ES-I3 (cell line): ENCODE measurements at regions not wholly inside any gene's neighbourhood (a gene's known extent, or its start where the extent isn't known, plus 50 kb on each side); places are given as distances from the start of the nearest gene placed in this dataset.

Source experiments
- H3K36me3 ChIP-seq: 2 replicates; pipeline ENCODE4 v1.6.1; 2013; ENCODE audit warnings: mild to moderate bottlenecking, low read length, control low read depth, moderate library complexity; ENCODE audit not compliant: insufficient read depth
- H3K4me1 ChIP-seq: 2 replicates; pipeline ENCODE4 v1.6.1; 2013; ENCODE audit warnings: mild to moderate bottlenecking, control low read depth, low read length; ENCODE audit not compliant: insufficient read depth
- H3K9ac ChIP-seq: 2 replicates; pipeline ENCODE4 v1.6.1; 2013; ENCODE audit warnings: low read depth, mild to moderate bottlenecking, low read length, moderate library complexity
- H3K9me3 ChIP-seq: 2 replicates; pipeline ENCODE4 v1.6.1; 2013; ENCODE audit warnings: mild to moderate bottlenecking, low read length, moderate library complexity; ENCODE audit not compliant: control insufficient read depth, insufficient read depth

GRCh38 chr11:38274031-38274430, 1676.0 kb upstream of the RAG2 start:
- no peak overlapping the region for H3K9ac ChIP-seq
- H3K9me3 ChIP-seq = no peaks in the 10 kb centered on the region
- H3K4me1 ChIP-seq = no peaks in the 10 kb centered on the region
- H3K36me3 ChIP-seq = no peaks in the 10 kb centered on the region

- no peaks in the 10 kb centered on the region for H3K4me1 ChIP-seq
- H3K9ac ChIP-seq = no peak overlapping the region
- no peaks in the 10 kb centered on the region for H3K9me3 ChIP-seq
- no peaks in the 10 kb centered on the region for H3K36me3 ChIP-seq
Observed at GRCh38 chr11:38272376-38272775, 1674.3 kb upstream of the RAG2 start.

- Histone ChIP-seq H3K9me3 (peaks cover 5% of the 10 kb centered on the region; the same call in 1 of the 2 replicates), H3K36me3 (no peaks in the 10 kb centered on the region), H3K4me1 (no peaks in the 10 kb centered on the region), H3K9ac (no peak overlapping the region)
Observed at GRCh38 chr11:38266691-38267090, 1668.7 kb upstream of the RAG2 start.

GRCh38 chr11:38256436-38256835, 1658.4 kb upstream of the RAG2 start:
- H3K36me3 ChIP-seq = no peaks in the 10 kb centered on the region
- H3K9ac ChIP-seq = no peak overlapping the region
- no peaks in the 10 kb centered on the region for H3K9me3 ChIP-seq
- H3K4me1 ChIP-seq = peaks cover 2% of the 10 kb centered on the region; the same call in 1 of the 2 replicates

- Histone ChIP-seq H3K9me3 (no peaks in the 10 kb centered on the region; the same call in 1 of the 2 replicates), H3K9ac (no peak overlapping the region), H3K4me1 (peaks cover 2% of the 10 kb centered on the region; the same call in 1 of the 2 replicates), H3K36me3 (no peaks in the 10 kb centered on the region)
Observed at GRCh38 chr11:38254913-38255312, 1656.9 kb upstream of the RAG2 start.

GRCh38 chr11:38252620-38253019, 1654.6 kb upstream of the RAG2 start:
- H3K9me3 ChIP-seq = no peaks in the 10 kb centered on the region; the same call in none of the 2 replicates
- H3K9ac ChIP-seq = no peak overlapping the region
- no peaks in the 10 kb centered on the region for H3K36me3 ChIP-seq
- H3K4me1 ChIP-seq = 0 out of 2 replicates have a peak, but pooled peaks cover 2% of the 10 kb centered on the region

- H3K9ac ChIP-seq = no peak overlapping the region
- H3K4me1 ChIP-seq = no peaks in the 10 kb centered on the region
- H3K36me3 ChIP-seq = no peaks in the 10 kb centered on the region
- no peaks in the 10 kb centered on the region; the same call in none of the 2 replicates for H3K9me3 ChIP-seq
Observed at GRCh38 chr11:38246451-38246850, 1648.4 kb upstream of the RAG2 start.

GRCh38 chr11:38226684-38227083, 1628.6 kb upstream of the RAG2 start:
- no peaks in the 10 kb centered on the region for H3K4me1 ChIP-seq
- peaks cover under 1% of the 10 kb centered on the region; the same call in 1 of the 2 replicates for H3K9me3 ChIP-seq
- no peaks in the 10 kb centered on the region for H3K36me3 ChIP-seq
- H3K9ac ChIP-seq = no peak overlapping the region

GRCh38 chr11:38221295-38221694, 1623.3 kb upstream of the RAG2 start:
- Histone ChIP-seq H3K9ac (no peak overlapping the region), H3K4me1 (no peaks in the 10 kb centered on the region), H3K9me3 (peaks cover 7% of the 10 kb centered on the region; the same call in 1 of the 2 replicates), H3K36me3 (no peaks in the 10 kb centered on the region)

- Histone ChIP-seq H3K9me3 (peaks cover 7% of the 10 kb centered on the region; the same call in 1 of the 2 replicates), H3K9ac (no peak overlapping the region), H3K36me3 (no peaks in the 10 kb centered on the region), H3K4me1 (no peaks in the 10 kb centered on the region)
Observed at GRCh38 chr11:38219636-38220035, 1621.6 kb upstream of the RAG2 start.

GRCh38 chr11:38208951-38209350, 1610.9 kb upstream of the RAG2 start:
- Histone ChIP-seq H3K4me1 (no peaks in the 10 kb centered on the region), H3K36me3 (no peaks in the 10 kb centered on the region), H3K9ac (no peak overlapping the region), H3K9me3 (no peaks in the 10 kb centered on the region)

GRCh38 chr11:38206663-38207062, 1608.6 kb upstream of the RAG2 start:
- Histone ChIP-seq H3K4me1 (no peaks in the 10 kb centered on the region), H3K36me3 (no peaks in the 10 kb centered on the region), H3K9me3 (no peaks in the 10 kb centered on the region), H3K9ac (no peak overlapping the region)

GRCh38 chr11:38191101-38191500, 1593.1 kb upstream of the RAG2 start:
- H3K4me1 ChIP-seq = no peaks in the 10 kb centered on the region
- no peaks in the 10 kb centered on the region; the same call in 1 of the 2 replicates for H3K9me3 ChIP-seq
- no peaks in the 10 kb centered on the region for H3K36me3 ChIP-seq
- H3K9ac ChIP-seq = no peak overlapping the region

GRCh38 chr11:38182126-38182866, 1584.3 kb upstream of the RAG2 start:
- Histone ChIP-seq H3K9me3 (no peaks in the 10 kb centered on the region), H3K9ac (no peak overlapping the region), H3K4me1 (no peaks in the 10 kb centered on the region), H3K36me3 (no peaks in the 10 kb centered on the region)

GRCh38 chr11:38176686-38177322, 1578.8 kb upstream of the RAG2 start:
- H3K9me3 ChIP-seq = no peaks in the 10 kb centered on the region
- H3K4me1 ChIP-seq = no peaks in the 10 kb centered on the region
- H3K9ac ChIP-seq = no peak overlapping the region
- no peaks in the 10 kb centered on the region for H3K36me3 ChIP-seq
